ENCODE measurements at regions not wholly inside any gene's neighbourhood (a gene's known extent, or its start where the extent isn't known, plus 50 kb on each side); places are given as distances from the start of the nearest gene placed in this dataset.
A peak's percentile ranks its signal among the peaks of the same experiment; 100 is the strongest.

- Histone ChIP-seq H3K36me3 (ENCODE audit: low read depth, low read length) (no peaks in the 10 kb centered on the region), H2AFZ (ENCODE audit: low read length) (no peak overlapping the region), H3K9ac (ENCODE audit: low read length) (no peak overlapping the region), H3K27ac (ENCODE audit: low read length) (no peak overlapping the region), H3K4me3 (ENCODE audit: low read length) (no peak overlapping the region), H3K9me2 (replicated peaks; ENCODE audit: low read length) (no peaks in the 10 kb centered on the region), H3K4me1 (ENCODE audit: insufficient read depth, low read length) (no peaks in the 10 kb centered on the region), H3K9me3 (ENCODE audit: low read length) (no peaks in the 10 kb centered on the region), H3K79me2 (ENCODE audit: low read length) (no peaks in the 10 kb centered on the region), H3K27me3 (ENCODE audit: low read length) (no peaks in the 10 kb centered on the region), H4K20me1 (ENCODE audit: low read length) (no peaks in the 10 kb centered on the region), H3F3A (ENCODE audit: low read length, unreplicated experiment) (no peaks in the 10 kb centered on the region), H3K4me2 (ENCODE audit: low read length) (no peak overlapping the region)
- no peak for DNase-seq
- intact Hi-C loops (cut with micrococcal nuclease), result no loop called here
- ChIA-PET POLR2A (ENCODE audit: unreplicated experiment) (no interaction called here), CTCF (no interaction called here)
- no TSS peak for BruUV-seq (replicated peaks)
- ATAC-seq, result no peak
- TF ChIP-seq CTCF (conservative IDR thresholded peaks at IDR 0.05; ENCODE audit: low read depth, low read length) (no peak), EZH2 (IDR thresholded peaks at IDR 0.05; ENCODE audit: low read length, unreplicated experiment) (no peak), EZH2phosphoT487 (IDR thresholded peaks at IDR 0.05; ENCODE audit: borderline replicate concordance, low read length) (no peak)
Measured at GRCh38 chr18:69250305-69251151, 150.2 kb upstream of the DOK6 start.

GRCh38 chr18:69257861-69258458 is 142.7 kb upstream of the DOK6 start:
- CTCF ChIA-PET, result no interaction called here
- Histone ChIP-seq H3K27me3 (ENCODE audit: low read length) (no peaks in the 10 kb centered on the region), H3K9ac (ENCODE audit: low read length) (no peak overlapping the region), H3K79me2 (ENCODE audit: low read length) (no peaks in the 10 kb centered on the region), H4K20me1 (ENCODE audit: low read length) (no peaks in the 10 kb centered on the region), H3K4me1 (ENCODE audit: insufficient read depth, low read length) (no peaks in the 10 kb centered on the region), H2AFZ (ENCODE audit: low read length) (no peak overlapping the region), H3K36me3 (ENCODE audit: low read depth, low read length) (no peaks in the 10 kb centered on the region), H3K4me2 (ENCODE audit: low read length) (no peak overlapping the region), H3K9me2 (replicated peaks; ENCODE audit: low read length) (no peaks in the 10 kb centered on the region), H3K4me3 (ENCODE audit: low read length) (no peak overlapping the region), H3K9me3 (ENCODE audit: low read length) (no peaks in the 10 kb centered on the region), H3K27ac (ENCODE audit: low read length) (no peak overlapping the region), H3F3A (ENCODE audit: low read length, unreplicated experiment) (no peaks in the 10 kb centered on the region)
- TF ChIP-seq EZH2phosphoT487 (IDR thresholded peaks at IDR 0.05; ENCODE audit: borderline replicate concordance, low read length) (no peak), EZH2 (IDR thresholded peaks at IDR 0.05; ENCODE audit: low read length, unreplicated experiment) (no peak), CTCF (conservative IDR thresholded peaks at IDR 0.05; ENCODE audit: low read depth, low read length) (no peak)
- DNase-seq (peak; percentile 28), ATAC-seq (no peak)
- BruUV-seq (replicated peaks), result no TSS peak
- intact Hi-C loops (cut with micrococcal nuclease), result no loop called here
- POLR2A ChIA-PET (ENCODE audit: unreplicated experiment), result no interaction called here

- no peaks in the 10 kb centered on the region for H3K79me2 ChIP-seq (ENCODE audit: low read length)
- no peaks in the 10 kb centered on the region for H3K4me1 ChIP-seq (ENCODE audit: insufficient read depth, low read length)
- H3K9me2 ChIP-seq (replicated peaks; ENCODE audit: low read length), result no peaks in the 10 kb centered on the region
- H3F3A ChIP-seq (ENCODE audit: low read length, unreplicated experiment), result no peaks in the 10 kb centered on the region
- no peaks in the 10 kb centered on the region for H3K36me3 ChIP-seq (ENCODE audit: low read depth, low read length)
- H3K27ac ChIP-seq (ENCODE audit: low read length), result no peak overlapping the region
- H3K27me3 ChIP-seq (ENCODE audit: low read length), result no peaks in the 10 kb centered on the region
- ChIA-PET CTCF (no interaction called here), POLR2A (ENCODE audit: unreplicated experiment) (no interaction called here)
- H2AFZ ChIP-seq (ENCODE audit: low read length), result no peak overlapping the region
- ATAC-seq, result no peak
- no peak overlapping the region for H3K9ac ChIP-seq (ENCODE audit: low read length)
- no TSS peak for BruUV-seq (replicated peaks)
- H3K4me2 ChIP-seq (ENCODE audit: low read length), result no peak overlapping the region
- no peak for TF ChIP-seq CTCF (conservative IDR thresholded peaks at IDR 0.05; ENCODE audit: low read depth, low read length)
- TF ChIP-seq EZH2phosphoT487 (IDR thresholded peaks at IDR 0.05; ENCODE audit: borderline replicate concordance, low read length), result no peak
- no peak for TF ChIP-seq EZH2 (IDR thresholded peaks at IDR 0.05; ENCODE audit: low read length, unreplicated experiment)
- no peaks in the 10 kb centered on the region for H3K9me3 ChIP-seq (ENCODE audit: low read length)
- H4K20me1 ChIP-seq (ENCODE audit: low read length), result no peaks in the 10 kb centered on the region
- DNase-seq, result no peak
- no peak overlapping the region for H3K4me3 ChIP-seq (ENCODE audit: low read length)
- intact Hi-C loops (cut with micrococcal nuclease), result no loop called here
Measured at GRCh38 chr18:69259282-69259681, 141.4 kb upstream of the DOK6 start.
